Peyer's patch (tissue), 4 donors: ENCODE measurements at regions not wholly inside any gene's neighbourhood (a gene's known extent, or its start where the extent isn't known, plus 50 kb on each side); places are given as distances from the start of the nearest gene placed in this dataset.

Experiments
- POLR2A ChIP-seq, 2 donors: fragments of 450-650 bp; IDR thresholded peaks; one replicate each; pipeline ENCODE4 v1.5.1; 2017; ENCODE audit warnings: antibody characterized with exemption in 2 of 2, mild to moderate bottlenecking in 2 of 2, moderate library complexity in 2 of 2
- TF ChIP-seq, protein P1 (sequence below), 6 experiments: fragments of 450-650 bp in 4 of 6; fragments of 200-600 bp in 2 of 6; sonication (generic) in 1 of 6; IDR thresholded peaks; one replicate each; pipeline ENCODE4 v1.5.1; 2017 to 2019; ENCODE audit warnings: antibody characterized with exemption in 6 of 6, mild to moderate bottlenecking in 3 of 6, moderate library complexity in 1 of 6

DNA sequence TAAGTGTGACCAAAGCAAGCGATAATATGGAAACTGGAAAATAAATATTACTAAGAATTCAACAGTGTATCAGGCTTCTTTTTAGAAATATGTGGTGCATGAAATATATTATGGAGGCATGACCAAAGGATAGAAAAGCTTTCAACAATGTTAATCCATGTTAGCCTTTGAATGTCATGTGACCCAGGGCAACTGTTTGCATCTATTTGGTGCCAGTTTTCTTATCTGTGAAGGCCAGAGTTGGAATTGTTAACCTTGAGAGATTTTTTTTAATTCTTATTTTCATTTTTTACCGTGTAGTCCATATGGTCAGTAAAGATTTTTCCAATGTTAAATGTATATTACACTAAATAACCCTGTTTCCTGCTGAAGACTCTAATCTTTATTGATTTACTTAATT is 411.1 kb downstream of the BCKDHB start:
- TF ChIP-seq, protein P1, sequence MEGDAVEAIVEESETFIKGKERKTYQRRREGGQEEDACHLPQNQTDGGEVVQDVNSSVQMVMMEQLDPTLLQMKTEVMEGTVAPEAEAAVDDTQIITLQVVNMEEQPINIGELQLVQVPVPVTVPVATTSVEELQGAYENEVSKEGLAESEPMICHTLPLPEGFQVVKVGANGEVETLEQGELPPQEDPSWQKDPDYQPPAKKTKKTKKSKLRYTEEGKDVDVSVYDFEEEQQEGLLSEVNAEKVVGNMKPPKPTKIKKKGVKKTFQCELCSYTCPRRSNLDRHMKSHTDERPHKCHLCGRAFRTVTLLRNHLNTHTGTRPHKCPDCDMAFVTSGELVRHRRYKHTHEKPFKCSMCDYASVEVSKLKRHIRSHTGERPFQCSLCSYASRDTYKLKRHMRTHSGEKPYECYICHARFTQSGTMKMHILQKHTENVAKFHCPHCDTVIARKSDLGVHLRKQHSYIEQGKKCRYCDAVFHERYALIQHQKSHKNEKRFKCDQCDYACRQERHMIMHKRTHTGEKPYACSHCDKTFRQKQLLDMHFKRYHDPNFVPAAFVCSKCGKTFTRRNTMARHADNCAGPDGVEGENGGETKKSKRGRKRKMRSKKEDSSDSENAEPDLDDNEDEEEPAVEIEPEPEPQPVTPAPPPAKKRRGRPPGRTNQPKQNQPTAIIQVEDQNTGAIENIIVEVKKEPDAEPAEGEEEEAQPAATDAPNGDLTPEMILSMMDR (IDR thresholded peaks at IDR 0.05), result no peak
- TF ChIP-seq POLR2A (IDR thresholded peaks at IDR 0.05), result no peak
